Ovary (tissue), 3 donors: ENCODE measurements at regions not wholly inside any gene's neighbourhood (a gene's known extent, or its start where the extent isn't known, plus 50 kb on each side); places are given as distances from the start of the nearest gene placed in this dataset.

Experiments used
- EP300 ChIP-seq: sonication (generic); formaldehyde crosslinking; IDR thresholded peaks from one replicate; pipeline ENCODE4 v1.6.1; 2017; ENCODE audit warnings: antibody characterized with exemption
- POLR2A ChIP-seq: fragments of 450-650 bp; IDR thresholded peaks from one replicate; pipeline ENCODE4 v1.6.1; 2017; ENCODE audit warnings: antibody characterized with exemption, mild to moderate bottlenecking, moderate library complexity
- TF ChIP-seq, protein P1 (sequence below), 3 donors: fragments of 450-650 bp in 2 of 3; fragments of 200-600 bp in 1 of 3; IDR thresholded peaks; one replicate each; pipeline versions ENCODE4 v1.5.1 to v1.8.0; 2016 to 2022; ENCODE audit warnings: antibody characterized with exemption in 3 of 3, mild to moderate bottlenecking in 1 of 3
- donor health status: DM: no; HTN: no; CAD: no.

DNA sequence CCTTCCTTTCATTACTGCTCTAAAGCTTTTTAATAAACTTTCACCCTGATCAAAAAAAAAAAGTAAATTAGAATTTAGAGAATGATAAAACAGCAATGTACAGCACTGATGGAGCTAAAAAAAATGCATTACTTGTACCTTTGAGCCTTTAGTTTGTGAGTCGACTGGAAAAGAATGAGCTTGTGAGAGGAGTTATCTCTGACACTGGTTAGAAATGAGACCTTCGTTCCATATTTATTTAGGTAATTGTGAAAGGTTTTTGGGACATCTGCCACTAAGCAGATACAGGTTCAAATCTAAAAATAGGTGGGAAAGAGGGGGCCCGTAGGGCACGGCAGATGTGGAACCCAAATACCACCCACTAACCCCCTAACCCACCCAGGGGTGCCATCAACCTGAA, 376.8 kb downstream of the ICE1 start:
- TF ChIP-seq, protein P1, sequence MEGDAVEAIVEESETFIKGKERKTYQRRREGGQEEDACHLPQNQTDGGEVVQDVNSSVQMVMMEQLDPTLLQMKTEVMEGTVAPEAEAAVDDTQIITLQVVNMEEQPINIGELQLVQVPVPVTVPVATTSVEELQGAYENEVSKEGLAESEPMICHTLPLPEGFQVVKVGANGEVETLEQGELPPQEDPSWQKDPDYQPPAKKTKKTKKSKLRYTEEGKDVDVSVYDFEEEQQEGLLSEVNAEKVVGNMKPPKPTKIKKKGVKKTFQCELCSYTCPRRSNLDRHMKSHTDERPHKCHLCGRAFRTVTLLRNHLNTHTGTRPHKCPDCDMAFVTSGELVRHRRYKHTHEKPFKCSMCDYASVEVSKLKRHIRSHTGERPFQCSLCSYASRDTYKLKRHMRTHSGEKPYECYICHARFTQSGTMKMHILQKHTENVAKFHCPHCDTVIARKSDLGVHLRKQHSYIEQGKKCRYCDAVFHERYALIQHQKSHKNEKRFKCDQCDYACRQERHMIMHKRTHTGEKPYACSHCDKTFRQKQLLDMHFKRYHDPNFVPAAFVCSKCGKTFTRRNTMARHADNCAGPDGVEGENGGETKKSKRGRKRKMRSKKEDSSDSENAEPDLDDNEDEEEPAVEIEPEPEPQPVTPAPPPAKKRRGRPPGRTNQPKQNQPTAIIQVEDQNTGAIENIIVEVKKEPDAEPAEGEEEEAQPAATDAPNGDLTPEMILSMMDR (IDR thresholded peaks at IDR 0.05), result no peak
- TF ChIP-seq POLR2A (no peak), EP300 (no peak)
